ENCODE measurements at regions not wholly inside any gene's neighbourhood (a gene's known extent, or its start where the extent isn't known, plus 50 kb on each side); places are given as distances from the start of the nearest gene placed in this dataset.

DNA sequence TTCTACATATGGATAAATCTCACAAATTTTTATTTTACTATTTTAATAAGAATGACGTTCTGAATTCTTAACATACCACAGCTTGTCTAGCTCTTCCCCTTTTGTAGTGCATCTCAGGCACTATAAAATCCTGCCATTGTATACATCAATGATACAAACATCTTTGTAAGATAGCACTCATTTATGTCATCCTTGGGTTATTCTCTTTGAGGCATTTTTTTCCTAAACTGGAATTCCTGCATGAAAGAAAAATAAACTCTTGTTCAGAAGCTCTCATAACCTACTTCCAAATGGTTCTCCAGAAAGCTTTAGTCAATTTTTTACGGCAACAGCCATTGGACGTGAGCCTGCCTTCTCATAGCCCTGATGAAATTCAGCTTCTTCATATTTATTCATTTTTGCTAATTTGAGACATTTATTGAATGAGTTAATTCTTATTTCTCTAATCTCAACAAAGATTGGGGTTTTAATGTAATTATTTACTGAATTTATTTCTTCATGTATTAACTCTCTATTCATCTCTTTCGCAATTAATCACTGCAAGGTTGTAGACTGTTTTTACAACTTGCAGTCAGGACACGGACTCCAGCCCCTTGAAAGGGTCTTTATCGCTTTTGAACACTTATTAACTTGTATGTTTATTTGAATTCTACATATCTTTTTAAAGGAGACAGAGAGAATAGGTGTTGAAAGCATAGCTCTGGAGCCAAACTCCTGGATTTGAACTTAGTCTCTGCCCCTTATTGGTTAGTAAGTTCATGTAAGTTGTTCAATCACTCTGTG lies 57.6 kb upstream of the PARD3B start:
- DNase-seq, result no peak

GRCh38 chr2:204491528-204491927 lies 53.7 kb upstream of the PARD3B start:
- DNase-seq, result no peak

DNA sequence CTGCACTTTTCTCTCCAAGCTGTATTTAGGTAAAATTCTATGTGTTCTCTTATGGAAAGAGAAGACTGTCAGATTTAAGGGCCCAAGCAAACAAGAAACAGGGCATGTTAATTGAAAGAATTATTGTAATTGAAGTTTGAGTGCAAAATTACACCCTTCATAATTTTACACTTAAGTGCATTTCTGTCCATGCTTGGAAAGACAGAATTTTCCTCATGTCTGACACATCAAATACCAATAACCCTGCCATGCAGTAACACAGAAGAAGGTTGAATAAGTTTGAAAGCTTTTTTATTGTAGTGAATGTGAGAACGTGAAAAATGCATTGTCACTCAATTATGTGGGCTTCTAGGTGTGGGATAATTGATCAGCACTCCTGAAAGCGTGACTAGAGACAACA lies 52.9 kb upstream of the PARD3B start:
- no peak for DNase-seq

DNA sequence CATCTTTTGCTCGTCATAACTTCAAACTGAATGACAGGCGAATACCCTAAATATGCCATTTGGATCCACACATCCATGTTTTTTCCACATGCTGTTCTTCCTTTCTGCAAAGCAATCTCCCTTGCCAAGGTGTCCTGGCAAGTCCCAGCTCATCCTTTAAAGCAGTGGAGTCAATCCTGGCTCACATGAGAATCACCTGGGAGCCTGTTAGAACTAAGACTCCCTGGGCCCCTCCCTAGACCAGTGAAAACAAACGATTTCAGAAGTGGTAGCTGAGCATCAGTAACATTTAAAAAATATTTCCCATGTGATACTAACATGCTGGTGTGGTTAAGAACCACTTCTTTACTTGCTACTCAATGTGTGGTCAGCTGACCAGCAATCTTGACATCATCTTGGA lies 50.6 kb upstream of the PARD3B start:
- DNase-seq, result no peak

- DNase-seq, result no peak
Measured at GRCh38 chr2:204495381-204495780, 49.9 kb upstream of the PARD3B start.
